Kidney (tissue), 13 donors: ENCODE measurements at regions not wholly inside any gene's neighbourhood (a gene's known extent, or its start where the extent isn't known, plus 50 kb on each side); places are given as distances from the start of the nearest gene placed in this dataset.
A peak's percentile ranks its signal among the peaks of the same experiment; 100 is the strongest.

ENCODE experiments used
- DNase-seq, 5 donors: peaks; one replicate each; pipeline ENCODE4 v3.0.0-alpha.2; 2013 to 2020
- FAIRE-seq: peaks from 2 replicates; lab custom pipeline; 2012; peaks lifted over from hg19 to GRCh38; lab: Jason Lieb, UNC
- H3K27ac ChIP-seq, 2 donors: one replicate each; pipeline ENCODE4 v1.7.0; 2013; ENCODE audit warnings: low read depth in 2 of 2, low read length in 2 of 2, inconsistent platforms in 1 of 2
- H3K27me3 ChIP-seq: one replicate; pipeline ENCODE4 v1.7.1; 2013; ENCODE audit warnings: low read length, inconsistent platforms; ENCODE audit not compliant: control insufficient read depth, insufficient read depth
- H3K36me3 ChIP-seq, 3 donors: one replicate each; pipeline versions ENCODE4 v1.7.0 to v1.7.1; 2013; ENCODE audit warnings: low read length in 3 of 3, control low read depth in 1 of 3, inconsistent platforms in 1 of 3; ENCODE audit not compliant: insufficient read depth in 3 of 3, control insufficient read depth in 2 of 3
- H3K4me1 ChIP-seq, 3 donors: one replicate each; pipeline versions ENCODE4 v1.7.0 to v1.7.1; 2013; ENCODE audit warnings: low read length in 3 of 3, inconsistent platforms in 1 of 3, low read depth in 1 of 3; ENCODE audit not compliant: control insufficient read depth in 2 of 3, insufficient read depth in 2 of 3
- H3K4me3 ChIP-seq, 3 donors: one replicate each; pipeline versions ENCODE4 v1.7.0 to v1.8.1; 2013; ENCODE audit warnings: low read length in 3 of 3, control low read depth in 1 of 3, inconsistent platforms in 1 of 3
- H3K9ac ChIP-seq, 3 donors: one replicate each; pipeline versions ENCODE4 v1.7.0 to v1.7.1; 2013; ENCODE audit warnings: low read length in 3 of 3, control low read depth in 1 of 3, inconsistent platforms in 1 of 3
- H3K9me3 ChIP-seq, 3 donors: one replicate each; pipeline versions ENCODE4 v1.7.0 to v1.7.1; 2013; ENCODE audit warnings: low read length in 3 of 3, control low read depth in 1 of 3, inconsistent platforms in 1 of 3; ENCODE audit not compliant: control insufficient read depth in 2 of 3, insufficient read depth in 1 of 3
- intact Hi-C: fragments of 100-400 bp; cut with DNase I; formaldehyde crosslinking; loops from one replicate; pipeline ENCODE4 v1.11.1; 2022
- TF ChIP-seq, protein P1 (sequence below): IDR thresholded peaks from 3 replicates; pipeline ENCODE4 v1.5.1; 2012; ENCODE audit warnings: mild to moderate bottlenecking, moderate library complexity, borderline replicate concordance; ENCODE audit not compliant: insufficient read depth; ENCODE audit errors: extremely low read depth
- donor health status: control.
- donor health status: control.
- donor health status: control.
- donor health status: control.
- donor health status: control.
- donor health status: DM: yes; HTN: yes; CAD: no.
- donor health status: Normal renal cell carcinoma (clear cell type).

DNA sequence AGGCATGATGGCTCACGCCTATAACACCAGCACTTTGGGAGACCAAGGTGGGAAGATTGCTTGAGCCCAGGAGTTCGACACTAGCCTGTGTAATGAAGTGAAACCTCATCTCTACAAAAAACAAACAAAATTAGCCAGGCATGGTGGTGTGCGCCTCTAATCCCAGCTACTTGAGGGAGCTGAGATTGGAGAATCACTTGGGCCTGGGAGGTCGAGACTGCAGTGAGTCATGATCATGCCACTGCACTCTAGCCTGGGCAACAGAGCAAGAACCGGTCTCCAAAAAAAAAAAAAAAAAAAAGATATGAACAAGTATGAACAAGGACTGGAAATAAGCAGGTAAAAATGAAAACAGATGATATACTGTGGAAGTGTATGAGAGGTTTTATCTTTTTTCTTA, 54.1 kb upstream of the SOX6 start:
- intact Hi-C loops, result no loop called here
- FAIRE-seq (no peak), DNase-seq (peak in 2 of 5 donors; percentile 10 to 12)
- H3K9ac ChIP-seq, result no peak overlapping the region
- TF ChIP-seq, protein P1, sequence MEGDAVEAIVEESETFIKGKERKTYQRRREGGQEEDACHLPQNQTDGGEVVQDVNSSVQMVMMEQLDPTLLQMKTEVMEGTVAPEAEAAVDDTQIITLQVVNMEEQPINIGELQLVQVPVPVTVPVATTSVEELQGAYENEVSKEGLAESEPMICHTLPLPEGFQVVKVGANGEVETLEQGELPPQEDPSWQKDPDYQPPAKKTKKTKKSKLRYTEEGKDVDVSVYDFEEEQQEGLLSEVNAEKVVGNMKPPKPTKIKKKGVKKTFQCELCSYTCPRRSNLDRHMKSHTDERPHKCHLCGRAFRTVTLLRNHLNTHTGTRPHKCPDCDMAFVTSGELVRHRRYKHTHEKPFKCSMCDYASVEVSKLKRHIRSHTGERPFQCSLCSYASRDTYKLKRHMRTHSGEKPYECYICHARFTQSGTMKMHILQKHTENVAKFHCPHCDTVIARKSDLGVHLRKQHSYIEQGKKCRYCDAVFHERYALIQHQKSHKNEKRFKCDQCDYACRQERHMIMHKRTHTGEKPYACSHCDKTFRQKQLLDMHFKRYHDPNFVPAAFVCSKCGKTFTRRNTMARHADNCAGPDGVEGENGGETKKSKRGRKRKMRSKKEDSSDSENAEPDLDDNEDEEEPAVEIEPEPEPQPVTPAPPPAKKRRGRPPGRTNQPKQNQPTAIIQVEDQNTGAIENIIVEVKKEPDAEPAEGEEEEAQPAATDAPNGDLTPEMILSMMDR, result no peak
- H3K4me1 ChIP-seq, result no peaks in the 10 kb centered on the region
- H3K9me3 ChIP-seq, result no peaks in the 10 kb centered on the region
- no peak overlapping the region for H3K27ac ChIP-seq
- H3K27me3 ChIP-seq, result no peaks in the 10 kb centered on the region
- H3K4me3 ChIP-seq, result no peak overlapping the region
- H3K36me3 ChIP-seq, result no peaks in the 10 kb centered on the region

DNA sequence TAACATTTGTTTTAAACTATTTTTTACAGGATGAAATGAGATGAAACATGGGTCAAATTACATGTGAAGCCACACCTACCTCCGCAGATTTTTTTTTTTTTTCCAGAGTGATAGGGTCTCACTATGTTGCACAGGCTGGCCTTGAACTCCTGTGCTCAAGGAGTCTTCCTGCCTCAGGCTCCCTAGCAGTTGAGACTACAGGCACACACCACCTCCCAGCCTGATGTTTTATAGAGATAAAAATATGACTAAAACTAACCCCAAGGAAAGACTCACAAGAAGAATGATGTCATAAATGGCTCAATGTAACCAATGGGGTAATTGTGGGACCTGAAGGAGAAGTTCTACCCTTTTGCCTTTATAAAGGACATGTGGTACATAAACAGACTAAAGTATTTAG, 52.3 kb upstream of the SOX6 start:
- TF ChIP-seq, protein P1, result no peak
- DNase-seq (no peak), FAIRE-seq (no peak)
- Histone ChIP-seq H3K27me3 (no peaks in the 10 kb centered on the region), H3K4me1 (no peaks in the 10 kb centered on the region), H3K4me3 (no peak overlapping the region), H3K9me3 (no peaks in the 10 kb centered on the region), H3K36me3 (no peaks in the 10 kb centered on the region), H3K27ac (no peak overlapping the region), H3K9ac (no peak overlapping the region)
- intact Hi-C loops, result no loop called here

DNA sequence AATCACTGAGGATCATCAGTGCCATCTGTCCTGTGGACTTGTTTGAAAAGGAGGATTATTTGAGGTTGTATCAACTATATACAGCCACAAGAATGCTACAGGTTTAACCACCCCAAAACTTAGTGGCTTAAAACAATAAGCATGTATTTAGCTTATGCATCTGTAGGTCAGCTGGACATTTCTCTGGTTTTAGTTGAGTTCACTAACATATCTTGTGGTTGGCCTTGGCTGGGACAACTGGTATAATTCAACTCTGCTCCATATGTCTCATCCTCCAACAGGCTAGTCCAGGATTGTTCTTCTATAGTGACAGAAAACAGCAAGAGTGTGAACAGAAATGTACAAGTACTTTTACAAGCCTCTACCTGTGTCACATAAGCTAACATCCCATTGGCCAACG, 49.9 kb upstream of the SOX6 start:
- Histone ChIP-seq H3K4me1 (no peaks in the 10 kb centered on the region), H3K36me3 (no peaks in the 10 kb centered on the region), H3K9me3 (no peaks in the 10 kb centered on the region), H3K4me3 (no peak overlapping the region), H3K27ac (no peak overlapping the region), H3K9ac (no peak overlapping the region), H3K27me3 (no peaks in the 10 kb centered on the region)
- intact Hi-C loops, result no loop called here
- FAIRE-seq, result no peak
- DNase-seq, result no peak
- TF ChIP-seq, protein P1, result no peak
